ENCODE measurements at regions not wholly inside any gene's neighbourhood (a gene's known extent, or its start where the extent isn't known, plus 50 kb on each side); places are given as distances from the start of the nearest gene placed in this dataset.

- TF ChIP-seq, protein P1, sequence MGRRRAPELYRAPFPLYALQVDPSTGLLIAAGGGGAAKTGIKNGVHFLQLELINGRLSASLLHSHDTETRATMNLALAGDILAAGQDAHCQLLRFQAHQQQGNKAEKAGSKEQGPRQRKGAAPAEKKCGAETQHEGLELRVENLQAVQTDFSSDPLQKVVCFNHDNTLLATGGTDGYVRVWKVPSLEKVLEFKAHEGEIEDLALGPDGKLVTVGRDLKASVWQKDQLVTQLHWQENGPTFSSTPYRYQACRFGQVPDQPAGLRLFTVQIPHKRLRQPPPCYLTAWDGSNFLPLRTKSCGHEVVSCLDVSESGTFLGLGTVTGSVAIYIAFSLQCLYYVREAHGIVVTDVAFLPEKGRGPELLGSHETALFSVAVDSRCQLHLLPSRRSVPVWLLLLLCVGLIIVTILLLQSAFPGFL (CRISPR knock-in tag; IDR thresholded peaks at IDR 0.05), result no peak
- TF ChIP-seq NR2C2 (CRISPR knock-in tag; IDR thresholded peaks at IDR 0.05) (no peak), NR2C2 (tag; IDR thresholded peaks at IDR 0.05) (no peak), TCF7L2 (IDR thresholded peaks at IDR 0.05; ENCODE audit: low read depth, low read length) (no peak), FOXK1 (CRISPR knock-in tag; IDR thresholded peaks at IDR 0.05; ENCODE audit: borderline replicate concordance) (no peak), TAF7 (tag; IDR thresholded peaks at IDR 0.05) (no peak), HINFP (tag; conservative IDR thresholded peaks at IDR 0.05; ENCODE audit: low read depth) (no peak), EP400 (IDR thresholded peaks at IDR 0.05) (no peak), ZNF274 (IDR thresholded peaks at IDR 0.05; ENCODE audit: borderline replicate concordance, low read depth, low read length) (no peak), DMBX1 (CRISPR knock-in tag; IDR thresholded peaks at IDR 0.05; ENCODE audit: borderline replicate concordance) (no peak)
- TF ChIP-seq, protein P2, sequence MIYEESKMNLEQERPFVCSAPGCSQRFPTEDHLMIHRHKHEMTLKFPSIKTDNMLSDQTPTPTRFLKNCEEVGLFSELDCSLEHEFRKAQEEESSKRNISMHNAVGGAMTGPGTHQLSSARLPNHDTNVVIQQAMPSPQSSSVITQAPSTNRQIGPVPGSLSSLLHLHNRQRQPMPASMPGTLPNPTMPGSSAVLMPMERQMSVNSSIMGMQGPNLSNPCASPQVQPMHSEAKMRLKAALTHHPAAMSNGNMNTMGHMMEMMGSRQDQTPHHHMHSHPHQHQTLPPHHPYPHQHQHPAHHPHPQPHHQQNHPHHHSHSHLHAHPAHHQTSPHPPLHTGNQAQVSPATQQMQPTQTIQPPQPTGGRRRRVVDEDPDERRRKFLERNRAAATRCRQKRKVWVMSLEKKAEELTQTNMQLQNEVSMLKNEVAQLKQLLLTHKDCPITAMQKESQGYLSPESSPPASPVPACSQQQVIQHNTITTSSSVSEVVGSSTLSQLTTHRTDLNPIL (CRISPR knock-in tag; IDR thresholded peaks at IDR 0.05), result no peak
- TF ChIP-seq, protein P3, sequence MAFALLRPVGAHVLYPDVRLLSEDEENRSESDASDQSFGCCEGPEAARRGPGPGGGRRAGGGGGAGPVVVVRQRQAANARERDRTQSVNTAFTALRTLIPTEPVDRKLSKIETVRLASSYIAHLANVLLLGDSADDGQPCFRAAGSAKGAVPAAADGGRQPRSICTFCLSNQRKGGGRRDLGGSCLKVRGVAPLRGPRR (CRISPR knock-in tag; IDR thresholded peaks at IDR 0.05), result no peak
- TF ChIP-seq, protein P4, sequence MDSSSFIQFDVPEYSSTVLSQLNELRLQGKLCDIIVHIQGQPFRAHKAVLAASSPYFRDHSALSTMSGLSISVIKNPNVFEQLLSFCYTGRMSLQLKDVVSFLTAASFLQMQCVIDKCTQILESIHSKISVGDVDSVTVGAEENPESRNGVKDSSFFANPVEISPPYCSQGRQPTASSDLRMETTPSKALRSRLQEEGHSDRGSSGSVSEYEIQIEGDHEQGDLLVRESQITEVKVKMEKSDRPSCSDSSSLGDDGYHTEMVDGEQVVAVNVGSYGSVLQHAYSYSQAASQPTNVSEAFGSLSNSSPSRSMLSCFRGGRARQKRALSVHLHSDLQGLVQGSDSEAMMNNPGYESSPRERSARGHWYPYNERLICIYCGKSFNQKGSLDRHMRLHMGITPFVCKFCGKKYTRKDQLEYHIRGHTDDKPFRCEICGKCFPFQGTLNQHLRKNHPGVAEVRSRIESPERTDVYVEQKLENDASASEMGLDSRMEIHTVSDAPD (CRISPR knock-in tag; IDR thresholded peaks at IDR 0.05), result no peak
These were observed 55.2 kb upstream of the CITED2 start (continued) for GRCh38 chr6:139429580-139430145.

All from K562 (cell line).